ENCODE measurements at regions not wholly inside any gene's neighbourhood (a gene's known extent, or its start where the extent isn't known, plus 50 kb on each side); places are given as distances from the start of the nearest gene placed in this dataset.

DNA sequence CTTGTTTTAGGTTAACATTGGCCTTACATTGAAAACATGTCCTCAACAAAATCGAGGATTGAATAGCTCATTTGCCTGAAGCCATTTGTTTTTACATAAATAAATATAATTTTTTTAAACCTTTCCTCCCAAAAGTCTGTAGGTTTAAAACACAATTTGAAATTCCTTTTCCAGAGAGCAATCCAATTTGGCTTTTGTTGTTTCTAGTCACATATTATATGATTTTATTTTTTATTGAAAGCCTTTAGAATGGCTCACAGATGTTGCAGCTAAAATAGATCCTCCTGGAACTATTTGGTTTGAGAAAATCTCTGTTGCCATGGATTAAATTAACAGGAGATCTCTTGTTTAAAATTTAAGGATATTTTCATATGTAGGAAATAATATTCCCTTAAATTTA is 512.6 kb downstream of the KLF5 start:
- Histone ChIP-seq H3K27me3 (ENCODE audit: insufficient read depth, low read length) (no peaks in the 10 kb centered on the region), H3K4me3 (ENCODE audit: low read depth, low read length) (no peak overlapping the region), H3K4me1 (ENCODE audit: control insufficient read depth, insufficient read depth, low read length, unreplicated experiment) (no peaks in the 10 kb centered on the region), H2AFZ (ENCODE audit: low read length, unreplicated experiment) (no peak overlapping the region), H3K79me2 (ENCODE audit: control insufficient read depth, insufficient read depth, low read length, unreplicated experiment) (no peaks in the 10 kb centered on the region), H3K27ac (ENCODE audit: low read depth, low read length) (no peak overlapping the region), H3K36me3 (ENCODE audit: insufficient read depth, low read length) (no peaks in the 10 kb centered on the region)

DNA sequence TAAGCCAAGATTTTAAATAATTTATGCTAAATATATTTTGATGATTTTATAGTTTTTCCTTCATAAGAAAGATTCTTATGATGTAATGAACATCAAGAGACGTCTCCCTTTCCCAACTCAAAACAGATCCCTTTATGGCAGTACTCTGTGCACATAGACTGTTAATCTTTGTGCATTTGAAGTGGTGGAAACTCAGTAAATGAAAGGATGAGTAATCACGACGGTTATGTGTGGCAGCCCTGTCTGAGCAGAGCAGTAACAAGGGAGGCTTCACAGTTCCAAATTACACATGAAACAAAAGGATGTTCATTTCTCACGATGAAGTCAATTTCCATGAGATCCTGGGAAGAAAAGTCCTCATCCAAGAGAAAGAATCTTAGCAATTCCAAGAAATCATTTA is 498.1 kb downstream of the KLF5 start:
- Histone ChIP-seq H2AFZ (ENCODE audit: low read length, unreplicated experiment) (no peak overlapping the region), H3K27ac (ENCODE audit: low read depth, low read length) (no peak overlapping the region), H3K4me3 (ENCODE audit: low read depth, low read length) (no peak overlapping the region), H3K79me2 (ENCODE audit: control insufficient read depth, insufficient read depth, low read length, unreplicated experiment) (no peaks in the 10 kb centered on the region), H3K36me3 (ENCODE audit: insufficient read depth, low read length) (no peaks in the 10 kb centered on the region), H3K27me3 (ENCODE audit: insufficient read depth, low read length) (no peaks in the 10 kb centered on the region), H3K4me1 (ENCODE audit: control insufficient read depth, insufficient read depth, low read length, unreplicated experiment) (no peaks in the 10 kb centered on the region)

DNA sequence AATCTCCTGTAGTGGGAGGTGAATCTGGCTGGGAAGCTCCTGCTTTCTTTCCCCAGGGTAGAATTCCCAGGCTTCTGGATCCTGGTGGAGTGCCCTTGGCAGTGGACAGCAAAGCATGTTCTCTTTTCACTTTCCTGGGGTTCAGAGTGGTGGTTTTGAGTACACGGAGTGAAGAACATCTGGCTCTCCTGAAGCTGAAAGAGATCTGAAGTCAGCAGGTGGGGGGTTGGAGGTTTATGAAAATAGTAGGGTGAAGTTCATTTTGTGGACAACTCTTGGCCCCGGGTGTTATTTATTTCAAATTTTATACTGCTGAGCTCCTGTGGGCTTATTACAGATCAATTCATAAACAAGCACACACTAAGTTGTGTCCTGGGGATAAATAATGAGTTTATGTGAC is 497.3 kb downstream of the KLF5 start:
- H3K27me3 ChIP-seq (ENCODE audit: insufficient read depth, low read length), result no peaks in the 10 kb centered on the region
- H3K4me1 ChIP-seq (ENCODE audit: control insufficient read depth, insufficient read depth, low read length, unreplicated experiment), result no peaks in the 10 kb centered on the region
- H3K36me3 ChIP-seq (ENCODE audit: insufficient read depth, low read length), result no peaks in the 10 kb centered on the region
- no peak overlapping the region for H3K4me3 ChIP-seq (ENCODE audit: low read depth, low read length)
- H3K79me2 ChIP-seq (ENCODE audit: control insufficient read depth, insufficient read depth, low read length, unreplicated experiment), result no peaks in the 10 kb centered on the region
- no peak overlapping the region for H2AFZ ChIP-seq (ENCODE audit: low read length, unreplicated experiment)
- no peak overlapping the region for H3K27ac ChIP-seq (ENCODE audit: low read depth, low read length)

DNA sequence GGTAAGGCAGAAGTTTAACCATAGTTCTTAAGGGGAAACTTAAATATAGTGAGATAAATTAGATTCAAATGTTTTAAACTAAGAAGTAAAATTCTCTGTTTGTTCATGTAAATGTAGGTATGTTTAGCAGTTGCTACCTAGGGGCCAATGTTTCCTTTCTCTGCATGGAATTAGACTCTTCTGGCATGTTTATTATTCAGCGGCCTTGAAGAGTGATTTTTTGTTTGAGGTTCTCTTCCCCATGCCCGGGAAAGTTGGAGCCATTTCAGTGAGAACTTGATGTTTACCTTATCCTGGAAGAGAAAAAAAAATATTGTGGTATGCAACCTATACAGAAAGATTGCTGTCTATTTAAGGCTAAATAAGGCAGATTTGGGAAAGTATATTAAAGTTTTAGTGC is 492.9 kb downstream of the KLF5 start:
- H2AFZ ChIP-seq (ENCODE audit: low read length, unreplicated experiment), result no peak overlapping the region
- no peaks in the 10 kb centered on the region for H3K79me2 ChIP-seq (ENCODE audit: control insufficient read depth, insufficient read depth, low read length, unreplicated experiment)
- H3K27me3 ChIP-seq (ENCODE audit: insufficient read depth, low read length), result no peaks in the 10 kb centered on the region
- H3K36me3 ChIP-seq (ENCODE audit: insufficient read depth, low read length), result no peaks in the 10 kb centered on the region
- H3K27ac ChIP-seq (ENCODE audit: low read depth, low read length), result no peak overlapping the region
- no peak overlapping the region for H3K4me3 ChIP-seq (ENCODE audit: low read depth, low read length)
- no peaks in the 10 kb centered on the region for H3K4me1 ChIP-seq (ENCODE audit: control insufficient read depth, insufficient read depth, low read length, unreplicated experiment)

DNA sequence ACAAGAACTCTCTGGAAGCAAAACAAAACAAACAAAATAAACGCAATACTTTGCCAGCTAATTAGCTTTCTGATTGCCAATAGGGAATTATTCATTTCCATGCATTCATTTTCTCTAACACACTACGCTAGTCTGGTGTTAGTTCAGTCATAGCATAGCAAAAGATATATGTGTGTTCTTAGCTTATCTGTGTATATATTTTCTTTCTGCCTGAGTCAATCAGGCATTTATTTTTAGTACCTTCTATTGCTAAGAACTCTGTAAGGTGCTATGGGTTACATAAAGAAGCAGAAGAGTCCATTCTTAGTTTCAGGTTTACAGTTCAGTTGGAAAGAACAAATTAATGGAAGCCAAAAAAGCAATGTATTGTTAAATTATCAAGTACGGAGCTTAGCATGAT is 490.9 kb downstream of the KLF5 start:
- Histone ChIP-seq H3K36me3 (ENCODE audit: insufficient read depth, low read length) (no peaks in the 10 kb centered on the region), H3K27me3 (ENCODE audit: insufficient read depth, low read length) (no peaks in the 10 kb centered on the region), H3K27ac (ENCODE audit: low read depth, low read length) (no peak overlapping the region), H3K4me3 (ENCODE audit: low read depth, low read length) (no peak overlapping the region), H3K4me1 (ENCODE audit: control insufficient read depth, insufficient read depth, low read length, unreplicated experiment) (no peaks in the 10 kb centered on the region), H2AFZ (ENCODE audit: low read length, unreplicated experiment) (no peak overlapping the region), H3K79me2 (ENCODE audit: control insufficient read depth, insufficient read depth, low read length, unreplicated experiment) (no peaks in the 10 kb centered on the region)

DNA sequence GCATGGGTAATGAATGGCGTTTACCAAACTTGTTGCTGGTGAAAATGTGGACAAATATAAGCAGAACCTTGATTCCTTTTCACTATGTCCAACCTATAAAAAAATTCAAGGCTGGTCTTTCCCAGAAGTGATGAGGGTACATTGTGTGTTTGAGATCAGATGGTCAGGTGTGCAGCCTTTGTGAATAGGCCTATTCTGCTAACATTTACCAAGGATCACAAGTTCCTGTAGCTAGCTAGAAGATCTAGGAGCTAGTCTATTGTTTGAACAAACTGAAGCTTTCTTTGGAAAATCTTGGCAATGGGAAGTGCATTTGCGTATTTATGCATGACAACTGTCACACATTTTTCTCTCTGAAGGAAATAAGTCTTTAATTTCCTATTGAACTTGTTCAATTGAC is 489.6 kb downstream of the KLF5 start:
- H3K79me2 ChIP-seq (ENCODE audit: control insufficient read depth, insufficient read depth, low read length, unreplicated experiment), result no peaks in the 10 kb centered on the region
- H3K27ac ChIP-seq (ENCODE audit: low read depth, low read length), result no peak overlapping the region
- no peaks in the 10 kb centered on the region for H3K27me3 ChIP-seq (ENCODE audit: insufficient read depth, low read length)
- H3K4me1 ChIP-seq (ENCODE audit: control insufficient read depth, insufficient read depth, low read length, unreplicated experiment), result no peaks in the 10 kb centered on the region
- no peak overlapping the region for H2AFZ ChIP-seq (ENCODE audit: low read length, unreplicated experiment)
- H3K4me3 ChIP-seq (ENCODE audit: low read depth, low read length), result no peak overlapping the region
- H3K36me3 ChIP-seq (ENCODE audit: insufficient read depth, low read length), result no peaks in the 10 kb centered on the region

DNA sequence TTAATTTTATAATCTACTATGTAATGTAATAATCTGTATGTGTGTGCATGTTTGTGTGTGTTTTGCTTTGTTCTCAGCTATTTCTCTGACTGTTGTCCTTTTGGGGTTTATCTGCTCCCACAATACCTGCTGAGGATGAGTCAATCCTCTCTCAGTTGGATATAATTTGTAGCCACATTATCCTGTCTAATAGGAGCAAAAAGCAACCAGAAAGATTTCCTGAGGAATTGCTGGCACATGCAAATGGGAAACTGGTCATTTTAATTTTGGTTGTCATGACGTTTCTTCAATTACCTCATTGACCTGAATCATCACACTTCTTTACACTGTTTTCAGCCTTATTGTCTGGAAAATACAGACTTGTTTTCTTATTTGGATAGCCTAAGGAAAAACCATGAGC is 488.4 kb downstream of the KLF5 start:
- Histone ChIP-seq H3K36me3 (ENCODE audit: insufficient read depth, low read length) (no peaks in the 10 kb centered on the region), H3K4me1 (ENCODE audit: control insufficient read depth, insufficient read depth, low read length, unreplicated experiment) (no peaks in the 10 kb centered on the region), H3K27me3 (ENCODE audit: insufficient read depth, low read length) (no peaks in the 10 kb centered on the region), H3K27ac (ENCODE audit: low read depth, low read length) (no peak overlapping the region), H3K79me2 (ENCODE audit: control insufficient read depth, insufficient read depth, low read length, unreplicated experiment) (no peaks in the 10 kb centered on the region), H3K4me3 (ENCODE audit: low read depth, low read length) (no peak overlapping the region), H2AFZ (ENCODE audit: low read length, unreplicated experiment) (no peak overlapping the region)

DNA sequence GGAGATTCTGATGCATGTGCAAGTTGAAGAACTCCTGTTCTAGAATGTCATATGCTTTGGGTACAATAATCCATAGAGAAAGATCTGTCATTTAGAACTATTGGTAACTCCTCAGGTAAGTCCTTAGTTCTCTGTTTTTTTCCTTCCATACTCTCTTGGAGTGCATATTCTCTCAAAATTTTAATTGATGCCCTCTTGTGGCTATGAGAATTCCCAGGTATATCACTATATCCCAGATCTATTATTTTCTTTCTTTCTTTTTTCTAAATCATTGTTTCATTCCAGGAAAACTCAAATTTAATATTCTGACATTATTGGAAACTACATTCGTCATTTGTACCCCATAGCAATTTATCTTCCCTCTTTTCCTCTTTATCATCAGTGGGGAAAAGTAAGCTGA is 485.4 kb downstream of the KLF5 start:
- no peak overlapping the region for H3K4me3 ChIP-seq (ENCODE audit: low read depth, low read length)
- H2AFZ ChIP-seq (ENCODE audit: low read length, unreplicated experiment), result no peak overlapping the region
- H3K4me1 ChIP-seq (ENCODE audit: control insufficient read depth, insufficient read depth, low read length, unreplicated experiment), result no peaks in the 10 kb centered on the region
- no peaks in the 10 kb centered on the region for H3K27me3 ChIP-seq (ENCODE audit: insufficient read depth, low read length)
- no peaks in the 10 kb centered on the region for H3K79me2 ChIP-seq (ENCODE audit: control insufficient read depth, insufficient read depth, low read length, unreplicated experiment)
- H3K27ac ChIP-seq (ENCODE audit: low read depth, low read length), result no peak overlapping the region
- H3K36me3 ChIP-seq (ENCODE audit: insufficient read depth, low read length), result no peaks in the 10 kb centered on the region

DNA sequence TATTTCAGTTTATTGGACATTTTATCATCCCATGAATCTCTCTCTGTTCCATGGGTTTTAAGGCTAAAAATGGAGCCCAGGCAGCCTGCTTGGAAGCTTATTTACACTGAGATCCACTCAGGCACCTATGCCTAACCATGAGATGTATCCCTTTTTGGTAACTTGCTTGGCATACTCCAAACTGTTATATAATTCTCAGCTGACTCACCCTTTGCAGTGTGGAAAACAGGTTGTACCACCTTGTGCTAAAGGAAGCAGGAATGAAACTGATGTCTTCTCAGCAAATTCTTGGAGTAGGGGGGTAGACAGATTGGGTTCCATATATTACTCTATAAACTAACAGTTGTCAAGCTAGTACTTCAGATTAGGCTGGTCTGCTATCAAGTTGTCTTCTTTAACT is 483.6 kb downstream of the KLF5 start:
- H3K27me3 ChIP-seq (ENCODE audit: insufficient read depth, low read length), result no peaks in the 10 kb centered on the region
- H2AFZ ChIP-seq (ENCODE audit: low read length, unreplicated experiment), result no peak overlapping the region
- no peak overlapping the region for H3K4me3 ChIP-seq (ENCODE audit: low read depth, low read length)
- no peaks in the 10 kb centered on the region for H3K36me3 ChIP-seq (ENCODE audit: insufficient read depth, low read length)
- H3K4me1 ChIP-seq (ENCODE audit: control insufficient read depth, insufficient read depth, low read length, unreplicated experiment), result no peaks in the 10 kb centered on the region
- H3K27ac ChIP-seq (ENCODE audit: low read depth, low read length), result no peak overlapping the region
- H3K79me2 ChIP-seq (ENCODE audit: control insufficient read depth, insufficient read depth, low read length, unreplicated experiment), result no peaks in the 10 kb centered on the region

DNA sequence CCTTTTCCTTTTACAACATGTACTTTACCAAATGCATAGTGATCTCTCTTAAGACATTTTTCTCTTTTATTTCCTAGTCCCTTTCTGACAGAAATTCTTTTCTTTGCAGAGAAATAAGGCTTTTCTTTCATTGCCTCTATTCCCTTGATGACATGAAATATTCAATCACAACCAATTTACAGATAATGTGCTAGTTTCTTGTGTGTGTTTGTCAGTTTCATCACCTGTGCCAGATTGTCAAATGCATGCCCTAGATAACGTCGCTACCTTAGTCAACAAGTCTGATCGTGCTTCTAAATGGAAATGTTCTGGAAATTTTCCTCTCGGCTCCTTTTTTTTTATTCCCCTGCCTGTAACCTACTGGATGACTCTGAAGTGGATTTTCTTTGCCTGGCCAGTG is 478.1 kb downstream of the KLF5 start:
- no peaks in the 10 kb centered on the region for H3K27me3 ChIP-seq (ENCODE audit: insufficient read depth, low read length)

DNA sequence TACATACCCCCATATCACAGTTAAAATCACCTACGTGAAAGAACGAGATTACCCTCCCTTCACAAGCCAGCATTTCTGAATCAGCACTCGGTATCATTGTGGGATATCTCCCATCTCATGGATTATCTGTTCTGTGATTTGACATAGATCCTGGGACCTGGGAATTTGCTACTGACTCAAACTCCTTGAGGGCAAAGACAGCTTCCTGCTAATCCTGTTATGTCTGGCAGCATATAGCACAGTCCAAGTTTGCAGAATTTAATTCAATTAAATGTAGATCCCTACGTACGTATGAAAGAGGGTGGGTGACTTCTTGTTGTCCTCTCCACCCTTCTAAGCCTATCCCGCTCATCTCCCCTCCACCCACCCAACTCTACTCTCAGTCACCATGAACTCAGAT is 476.5 kb downstream of the KLF5 start:
- Histone ChIP-seq H3K79me2 (ENCODE audit: control insufficient read depth, insufficient read depth, low read length, unreplicated experiment) (no peaks in the 10 kb centered on the region), H2AFZ (ENCODE audit: low read length, unreplicated experiment) (no peak overlapping the region), H3K4me3 (ENCODE audit: low read depth, low read length) (no peak overlapping the region), H3K4me1 (ENCODE audit: control insufficient read depth, insufficient read depth, low read length, unreplicated experiment) (no peaks in the 10 kb centered on the region), H3K27me3 (ENCODE audit: insufficient read depth, low read length) (no peaks in the 10 kb centered on the region), H3K27ac (ENCODE audit: low read depth, low read length) (no peak overlapping the region), H3K36me3 (ENCODE audit: insufficient read depth, low read length) (no peaks in the 10 kb centered on the region)

More for the DNA sequence above, 478.1 kb downstream of the KLF5 start:
- Histone ChIP-seq H3K36me3 (ENCODE audit: insufficient read depth, low read length) (no peaks in the 10 kb centered on the region), H3K4me3 (ENCODE audit: low read depth, low read length) (no peak overlapping the region), H3K79me2 (ENCODE audit: control insufficient read depth, insufficient read depth, low read length, unreplicated experiment) (no peaks in the 10 kb centered on the region), H3K4me1 (ENCODE audit: control insufficient read depth, insufficient read depth, low read length, unreplicated experiment) (no peaks in the 10 kb centered on the region), H2AFZ (ENCODE audit: low read length, unreplicated experiment) (no peak overlapping the region), H3K27ac (ENCODE audit: low read depth, low read length) (no peak overlapping the region)
